NOMO-1 treated with DMSO at 0.1 percent for 48 hours (cell line): ENCODE measurements at regions not wholly inside any gene's neighbourhood (a gene's known extent, or its start where the extent isn't known, plus 50 kb on each side); places are given as distances from the start of the nearest gene placed in this dataset.

Source experiments
- DNase-seq: peaks from one replicate; lab custom pipeline; 2025; ENCODE audit not compliant: unreplicated experiment; lab: John Stamatoyannopoulos, UW

DNA sequence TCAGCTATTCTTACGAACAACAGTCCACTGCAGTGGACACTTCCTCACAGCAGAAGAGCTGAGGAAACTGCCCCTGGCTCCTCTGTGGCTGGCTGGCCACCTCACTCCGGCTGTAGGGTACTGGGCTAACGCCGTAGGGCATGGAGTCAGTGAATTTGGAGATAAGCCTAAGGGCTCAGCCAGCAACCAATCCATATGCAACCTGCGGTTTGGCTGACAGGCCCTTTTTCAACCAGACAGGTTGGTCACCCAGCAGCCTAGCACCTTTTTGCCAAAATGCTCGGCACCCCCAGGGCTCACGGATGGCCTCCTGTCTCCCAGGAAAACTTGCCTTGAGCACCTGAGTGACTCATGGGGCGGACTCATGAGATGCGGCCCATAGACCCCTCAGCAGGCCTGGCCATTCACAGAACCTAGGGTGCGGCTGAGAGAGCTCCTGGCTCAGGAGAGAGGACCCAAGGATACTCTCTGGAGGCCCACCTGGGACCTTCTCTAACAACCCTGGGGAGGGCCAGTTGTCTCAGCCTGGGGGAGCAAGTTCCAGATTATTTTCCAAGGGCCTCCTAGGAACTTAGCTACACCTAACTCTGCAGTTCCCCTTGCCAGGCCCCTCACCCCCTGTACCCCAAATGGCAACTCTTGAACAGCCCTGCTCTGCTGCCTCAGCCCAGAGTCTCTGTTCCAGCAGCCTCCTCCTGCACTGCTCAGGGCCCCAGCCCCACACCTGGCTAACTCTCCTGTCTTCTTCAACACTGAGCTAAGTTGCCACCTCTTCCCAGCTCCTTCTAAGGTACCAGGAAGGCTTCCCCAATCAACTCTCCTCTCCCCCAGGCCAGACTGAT is 252.1 kb downstream of the CYP26B1 start:
- no peak for DNase-seq

DNA sequence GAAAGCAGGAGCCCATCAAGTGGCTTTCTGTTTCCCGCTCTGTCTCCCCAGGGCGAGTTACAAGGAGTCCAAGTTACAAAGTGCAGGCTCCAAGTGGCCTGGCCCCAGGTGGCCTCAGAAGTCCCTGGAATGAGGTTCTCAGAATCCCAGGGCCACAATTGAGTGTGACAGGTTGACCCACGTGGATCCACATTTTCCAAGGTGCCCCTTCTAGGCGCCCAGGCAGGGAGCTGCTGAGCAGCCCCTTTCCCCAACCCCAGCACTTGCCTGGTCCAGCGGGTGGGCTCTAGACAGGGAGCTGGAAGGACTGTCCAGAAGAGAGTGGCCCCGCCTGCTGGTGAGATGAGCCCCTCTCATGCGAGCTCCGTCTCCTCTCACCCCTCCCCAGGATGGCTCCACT is 253.4 kb downstream of the CYP26B1 start:
- no peak for DNase-seq

DNA sequence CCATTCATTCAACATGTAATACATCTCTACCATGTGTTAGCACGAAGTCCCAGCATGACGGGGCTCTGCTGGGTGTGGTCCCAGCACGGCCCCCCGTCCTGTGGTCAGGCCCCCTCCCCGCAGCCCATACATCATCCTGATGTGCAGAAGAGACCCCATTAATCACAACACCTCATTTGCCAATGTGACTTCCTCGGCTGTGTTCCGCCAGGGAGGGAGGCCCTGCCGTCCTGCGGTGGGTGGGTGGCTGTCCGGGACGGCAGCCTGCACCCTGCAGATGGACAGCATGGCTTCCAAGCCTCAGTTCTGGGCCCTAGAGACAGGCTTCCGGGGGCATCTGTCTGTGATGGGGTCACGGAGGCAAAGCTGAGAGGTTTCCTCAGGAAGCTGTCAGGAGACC is 254.0 kb downstream of the CYP26B1 start:
- DNase-seq, result no peak

DNA sequence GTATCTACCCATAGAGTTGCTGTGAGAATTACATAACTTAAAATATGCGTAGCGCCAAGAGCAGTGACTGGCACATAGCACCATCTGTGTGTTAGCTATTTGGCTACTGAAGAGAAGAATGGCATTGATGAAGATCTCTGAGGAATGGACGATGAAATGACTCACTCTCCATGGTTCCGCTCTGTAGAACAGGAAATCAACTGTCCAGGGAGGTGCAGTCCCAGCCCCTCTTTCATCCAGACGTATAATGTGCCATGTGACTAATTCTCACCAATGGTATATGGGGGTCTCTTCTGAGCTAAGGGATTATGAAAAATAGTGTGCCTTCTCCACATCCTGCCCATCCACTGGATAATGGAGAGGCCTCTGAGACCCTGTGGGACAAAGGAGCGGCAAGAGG is 254.8 kb downstream of the CYP26B1 start:
- DNase-seq, result no peak

DNA sequence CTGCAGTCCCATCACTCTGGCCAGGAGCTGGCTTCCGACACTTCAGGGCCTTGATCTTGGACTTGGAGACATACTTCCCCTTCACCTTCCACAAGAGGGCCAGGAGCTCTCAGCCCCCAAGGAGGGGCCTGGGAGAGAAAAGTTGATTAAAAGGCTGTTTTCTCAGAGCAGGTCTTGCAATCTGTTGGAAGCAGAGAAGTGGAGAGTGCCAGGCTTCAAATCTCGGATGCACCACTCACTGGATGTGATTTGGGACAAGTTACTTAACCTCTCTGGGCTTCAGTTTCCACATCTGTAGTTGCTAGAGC is 255.3 kb downstream of the CYP26B1 start:
- no peak for DNase-seq

DNA sequence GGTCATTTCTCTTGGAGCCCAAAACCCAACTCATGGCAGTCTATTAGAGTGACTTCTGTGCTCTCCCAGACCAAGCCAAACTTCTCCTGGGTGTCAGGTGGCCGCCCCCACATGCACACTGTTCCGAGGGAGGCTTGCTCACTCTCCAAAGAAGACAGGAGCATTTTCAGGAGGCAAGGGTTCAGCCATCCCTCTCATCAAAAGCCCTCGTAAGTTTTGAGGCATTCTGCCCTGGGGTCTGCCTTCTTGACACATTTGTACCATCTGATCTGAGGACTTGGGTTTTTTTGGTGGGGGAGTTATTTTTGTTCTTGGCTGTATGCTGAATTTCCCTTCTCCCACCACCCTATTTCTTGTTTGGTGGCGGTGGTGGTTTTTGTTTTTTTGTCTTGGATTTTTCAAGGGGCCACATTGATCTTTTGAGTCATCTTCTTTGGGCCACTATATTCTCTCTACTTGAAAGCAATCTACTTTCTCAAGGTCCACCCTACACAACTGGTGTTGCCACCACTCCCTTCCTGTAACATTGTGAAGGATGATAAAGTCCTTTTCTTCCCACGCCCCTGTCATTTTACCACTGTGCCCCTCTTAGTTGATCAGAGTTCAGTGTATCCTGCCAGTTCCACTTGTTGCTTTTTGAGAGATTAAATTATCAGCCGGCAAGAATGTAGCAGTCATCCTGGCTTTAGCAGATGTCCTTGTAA is 255.8 kb downstream of the CYP26B1 start:
- DNase-seq, result no peak

DNA sequence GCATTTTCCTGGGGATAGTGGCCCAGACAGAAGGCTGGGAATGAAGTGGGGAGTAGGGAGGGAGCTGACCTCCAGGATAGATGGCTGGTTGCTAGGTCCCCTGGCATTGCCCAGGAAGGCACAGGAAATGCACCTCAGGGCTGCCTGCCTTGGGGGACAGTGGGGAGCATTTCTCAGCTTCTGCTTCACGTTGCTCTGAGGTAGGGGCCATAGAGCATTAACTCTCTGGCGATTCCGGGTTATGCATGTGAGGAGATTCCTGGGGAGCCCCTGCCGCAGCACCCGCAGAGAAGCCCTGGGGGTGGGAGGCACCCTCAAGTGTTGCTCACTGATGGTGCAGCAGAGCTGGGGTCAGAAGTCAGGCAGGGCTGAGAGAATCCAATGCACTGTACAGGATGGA is 256.5 kb downstream of the CYP26B1 start:
- DNase-seq, result no peak

DNA sequence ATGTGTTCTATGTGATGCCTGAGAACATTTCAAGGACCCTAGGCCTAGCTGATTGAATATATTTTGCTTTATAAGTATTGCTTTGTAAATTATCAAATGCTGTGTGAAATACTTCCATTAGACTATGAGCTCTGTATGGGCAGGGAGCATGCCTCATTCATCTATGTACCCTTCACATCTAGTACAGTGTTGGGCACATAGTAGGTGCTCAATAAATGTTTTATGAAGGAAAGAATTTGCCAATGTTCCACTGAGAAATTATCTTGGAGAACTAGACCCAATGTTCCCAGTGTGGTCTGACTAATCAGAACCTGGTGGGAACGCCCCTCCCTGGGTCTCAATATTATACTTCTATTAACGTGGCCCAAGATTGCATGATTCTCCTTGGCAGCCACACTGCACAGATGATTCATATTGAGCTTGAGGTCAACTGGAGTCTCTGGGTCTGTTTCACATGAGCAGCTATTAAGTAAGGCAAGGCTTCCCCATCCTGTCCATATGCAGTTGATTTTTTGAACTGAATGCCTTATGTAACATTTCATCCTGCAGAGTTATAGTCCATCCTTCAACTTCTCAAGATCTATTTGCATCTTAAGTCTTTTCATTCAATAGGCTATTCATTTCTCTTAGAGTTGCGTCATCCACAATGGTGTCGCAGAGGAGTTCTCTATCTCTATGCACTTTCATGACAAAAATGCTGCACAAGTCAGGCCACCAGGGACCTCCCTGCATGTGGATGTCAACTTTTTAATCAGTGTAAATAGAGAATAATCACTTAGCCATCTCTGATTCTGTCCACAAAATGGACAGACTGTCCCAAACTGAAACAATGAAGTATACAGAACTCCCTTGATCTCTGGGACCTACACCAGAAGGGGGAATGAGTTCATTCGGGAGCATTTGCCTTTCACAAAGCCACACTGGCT is 257.6 kb downstream of the CYP26B1 start:
- DNase-seq, result peak; percentile 56

DNA sequence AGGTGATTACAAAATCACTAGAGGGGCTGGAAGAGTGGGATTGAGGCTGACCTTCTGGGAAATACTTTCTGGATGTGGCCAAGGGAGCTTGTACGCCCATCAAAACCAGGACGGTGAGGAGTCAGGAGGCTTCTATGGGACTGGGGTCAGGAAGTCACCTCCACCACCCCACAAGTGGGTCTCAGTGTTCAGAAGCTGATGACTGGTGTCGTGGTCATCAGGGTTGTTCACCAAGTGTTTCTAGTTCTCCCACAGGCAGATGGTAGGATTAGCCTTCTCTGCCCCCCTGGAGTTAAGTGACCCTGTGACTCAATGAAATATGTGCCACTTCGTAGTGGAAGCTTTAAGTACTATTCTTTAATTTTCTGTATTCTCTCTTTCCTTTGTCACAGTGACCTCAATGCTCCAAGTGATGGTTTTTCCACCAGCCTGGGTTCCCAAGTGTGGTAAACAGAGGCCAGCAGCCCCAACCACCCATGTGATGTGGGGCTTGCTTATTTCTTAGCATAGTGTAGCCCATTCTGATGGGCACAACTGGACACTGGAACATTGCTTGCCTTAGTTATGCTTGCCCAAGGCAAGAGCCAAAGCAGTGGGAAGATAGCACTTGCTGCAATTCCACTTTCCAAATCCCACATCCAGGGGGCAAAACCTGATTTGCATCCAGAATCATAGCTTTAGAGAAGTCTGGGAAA is 258.8 kb downstream of the CYP26B1 start:
- DNase-seq, result no peak

DNA sequence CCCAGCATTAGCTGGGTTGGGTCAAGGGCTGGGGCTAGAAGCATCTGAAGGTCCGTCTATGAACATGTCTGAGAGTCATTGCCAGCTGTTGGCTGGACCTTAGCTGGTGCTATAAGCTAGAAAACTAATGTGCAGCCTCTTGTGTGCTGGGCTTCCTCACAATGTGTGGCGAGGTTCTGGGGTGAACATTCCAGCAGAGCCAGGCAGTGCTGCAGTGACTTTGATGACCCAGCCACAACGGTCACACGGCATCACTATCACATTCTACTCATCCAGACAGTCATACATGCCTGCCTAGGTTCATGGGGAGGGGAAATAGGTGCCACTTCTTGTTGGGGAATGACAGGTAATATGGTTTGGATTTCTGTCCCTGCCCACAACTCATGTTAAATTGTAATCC is 260.5 kb downstream of the CYP26B1 start:
- DNase-seq, result no peak

DNA sequence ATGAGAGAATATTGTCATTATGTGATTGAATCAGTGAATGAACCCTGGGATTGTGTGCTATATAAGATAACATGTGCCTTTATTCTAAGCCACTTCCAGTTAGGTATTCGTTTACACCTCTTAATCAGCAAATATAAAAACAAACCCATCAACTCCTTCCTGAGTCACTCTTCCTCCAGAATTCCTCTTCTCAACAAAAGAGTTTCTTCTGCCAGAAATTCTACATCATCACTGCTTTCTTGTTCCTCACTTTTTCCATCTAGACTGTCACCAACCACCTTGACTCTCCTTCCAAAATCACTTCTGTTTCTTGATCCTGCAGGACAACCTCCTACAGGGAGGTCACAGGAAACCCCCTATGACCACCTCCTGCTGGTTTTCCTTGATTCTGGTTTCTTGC is 261.4 kb downstream of the CYP26B1 start:
- DNase-seq, result no peak

DNA sequence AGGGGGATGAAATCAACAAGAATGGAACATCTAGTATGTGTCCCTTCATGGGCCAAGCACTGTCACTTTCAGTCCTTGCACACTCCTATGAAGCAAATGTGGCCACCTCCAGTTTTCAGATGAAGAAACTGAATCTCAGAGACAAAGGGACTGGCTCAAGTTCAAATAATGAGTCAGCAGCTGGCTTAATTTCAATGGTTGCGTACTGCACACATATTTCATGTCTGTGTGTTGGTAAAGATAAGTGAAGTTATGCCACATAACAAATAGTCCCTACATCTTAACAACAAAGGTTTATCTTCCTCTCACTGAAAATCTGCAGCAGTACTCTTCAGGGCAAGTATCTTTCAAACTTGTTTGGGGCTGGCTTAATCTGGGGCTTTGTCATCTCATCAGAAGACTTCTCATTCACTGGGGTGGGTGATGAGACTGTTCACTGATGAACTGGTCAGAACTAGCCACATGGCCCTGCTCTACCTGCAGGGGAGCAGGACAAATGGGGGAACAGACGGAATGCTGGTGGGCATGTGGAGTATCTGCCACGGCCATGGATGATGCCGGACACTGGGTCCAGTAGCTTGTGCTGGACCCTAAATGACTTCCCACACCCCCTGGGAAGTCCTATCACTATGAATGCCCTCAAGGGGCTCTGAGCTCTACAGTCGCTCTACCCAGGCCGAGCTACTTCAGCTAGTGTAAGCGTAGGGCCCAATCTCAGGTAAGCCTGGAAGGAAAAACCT is 263.2 kb downstream of the CYP26B1 start:
- no peak for DNase-seq

DNA sequence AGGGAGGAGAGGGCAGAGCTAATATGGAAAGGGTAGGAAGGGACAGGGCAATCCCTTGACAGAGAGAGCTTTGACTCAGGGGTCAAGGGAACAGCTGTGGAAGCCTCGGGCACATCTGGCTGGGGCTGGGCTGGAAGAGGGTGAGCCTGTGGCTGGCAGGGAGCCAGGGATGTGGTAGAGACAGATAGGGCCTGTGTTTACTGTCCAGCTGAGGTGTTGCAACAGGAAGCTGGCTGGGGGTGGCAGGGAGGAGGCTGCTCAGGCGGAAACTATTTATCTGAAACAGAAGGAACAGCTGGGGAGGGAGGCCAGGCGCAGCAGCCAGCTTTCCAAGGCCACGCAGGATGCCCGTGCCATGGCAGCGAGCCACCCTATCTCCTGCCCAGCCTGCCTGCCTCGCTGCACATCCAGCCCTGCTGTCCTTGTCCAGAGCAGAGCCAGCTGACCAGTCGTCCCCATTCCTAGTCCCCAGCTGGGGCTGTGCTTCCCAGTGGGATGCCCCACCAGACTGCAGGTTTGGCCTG is 264.7 kb downstream of the CYP26B1 start:
- peak; percentile 68 for DNase-seq

DNA sequence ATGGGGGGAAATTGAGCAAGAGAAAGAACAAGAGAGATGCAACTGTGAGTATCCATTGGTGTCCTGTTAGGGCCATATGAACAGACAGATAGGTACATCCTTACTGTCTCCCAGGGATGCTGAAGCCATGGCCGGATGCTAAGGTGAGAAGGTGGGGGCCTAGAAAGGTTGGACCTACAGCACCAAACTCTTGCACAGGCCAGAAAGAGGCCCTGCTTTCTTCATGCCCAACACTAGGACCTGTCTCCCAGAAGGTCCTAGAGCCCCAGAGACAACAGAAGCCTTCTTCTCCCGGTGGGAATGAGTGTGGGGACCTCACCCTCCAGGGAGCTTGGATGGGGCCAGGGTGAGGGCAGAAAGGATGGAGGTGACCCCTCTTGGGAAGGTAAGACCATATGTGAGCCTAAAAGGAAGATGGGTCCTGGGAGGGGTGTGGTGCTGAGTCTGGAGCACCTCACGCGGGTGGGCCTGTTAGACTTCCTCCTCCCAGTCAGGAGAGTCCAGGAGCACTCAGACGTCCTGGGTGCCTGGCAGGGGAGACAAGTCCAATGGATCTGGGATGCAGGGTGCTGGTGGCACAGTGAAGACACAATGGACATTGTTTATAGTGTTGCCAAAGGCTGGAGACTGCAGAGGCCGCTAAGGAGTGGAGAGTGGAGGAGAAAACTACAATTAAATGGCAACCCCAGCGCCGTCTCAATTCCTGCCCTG is 265.3 kb downstream of the CYP26B1 start:
- DNase-seq, result no peak

DNA sequence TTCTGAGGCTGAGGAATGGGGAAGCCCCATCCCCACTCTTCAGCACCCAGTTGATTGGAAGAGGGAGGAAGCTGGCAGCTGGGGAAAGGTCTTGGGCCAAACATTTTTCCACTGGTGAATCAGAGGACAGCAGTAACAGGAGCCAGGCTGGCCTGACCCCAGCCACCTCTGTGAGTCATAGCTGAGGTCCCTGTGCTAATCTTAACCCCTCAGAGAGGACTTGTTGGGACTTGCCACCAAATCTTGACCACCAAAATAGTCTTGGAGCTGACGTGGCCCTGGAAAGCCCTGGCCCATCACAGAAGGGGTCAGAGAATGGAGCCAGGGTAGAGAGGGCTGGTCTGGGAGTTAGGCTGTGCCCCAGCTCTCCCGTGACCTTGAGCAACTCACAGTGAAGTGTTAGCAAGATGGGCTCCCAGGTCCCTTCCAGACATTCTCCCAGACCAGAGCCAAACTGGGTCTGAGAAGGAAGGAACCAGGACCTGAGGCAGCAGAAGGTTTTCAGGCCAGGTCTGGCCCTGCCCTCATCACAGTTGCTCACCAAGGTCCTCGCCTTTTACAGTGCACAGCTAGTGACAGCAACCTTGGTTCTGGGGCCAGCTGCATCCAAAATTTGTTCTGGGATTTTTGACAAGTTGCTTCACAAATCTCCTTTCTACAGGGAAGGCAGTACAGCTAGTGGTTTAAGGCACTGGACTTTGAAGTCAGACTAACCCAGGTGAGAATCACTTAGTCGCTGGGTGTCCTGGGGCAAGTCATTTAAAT is 266.6 kb downstream of the CYP26B1 start:
- DNase-seq, result peak; percentile 9

DNA sequence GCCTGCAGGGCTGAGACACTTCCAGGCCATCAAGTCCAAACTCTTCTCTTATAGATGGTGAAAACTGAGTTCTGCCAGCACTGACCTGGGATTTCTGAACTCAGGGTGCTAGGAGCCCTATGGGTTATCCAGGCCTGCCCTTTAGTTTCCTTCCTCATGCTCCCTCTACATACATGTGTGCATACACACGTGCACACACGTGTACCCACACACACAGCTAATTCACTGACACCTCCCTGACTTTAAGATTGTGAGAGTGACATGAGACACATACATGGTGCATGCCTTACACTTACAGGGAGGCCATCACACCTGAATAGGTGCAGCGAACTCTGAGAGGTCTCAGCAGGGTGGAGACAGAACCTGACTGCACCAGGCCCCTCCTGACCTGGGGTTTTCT is 267.4 kb downstream of the CYP26B1 start:
- DNase-seq, result no peak

DNA sequence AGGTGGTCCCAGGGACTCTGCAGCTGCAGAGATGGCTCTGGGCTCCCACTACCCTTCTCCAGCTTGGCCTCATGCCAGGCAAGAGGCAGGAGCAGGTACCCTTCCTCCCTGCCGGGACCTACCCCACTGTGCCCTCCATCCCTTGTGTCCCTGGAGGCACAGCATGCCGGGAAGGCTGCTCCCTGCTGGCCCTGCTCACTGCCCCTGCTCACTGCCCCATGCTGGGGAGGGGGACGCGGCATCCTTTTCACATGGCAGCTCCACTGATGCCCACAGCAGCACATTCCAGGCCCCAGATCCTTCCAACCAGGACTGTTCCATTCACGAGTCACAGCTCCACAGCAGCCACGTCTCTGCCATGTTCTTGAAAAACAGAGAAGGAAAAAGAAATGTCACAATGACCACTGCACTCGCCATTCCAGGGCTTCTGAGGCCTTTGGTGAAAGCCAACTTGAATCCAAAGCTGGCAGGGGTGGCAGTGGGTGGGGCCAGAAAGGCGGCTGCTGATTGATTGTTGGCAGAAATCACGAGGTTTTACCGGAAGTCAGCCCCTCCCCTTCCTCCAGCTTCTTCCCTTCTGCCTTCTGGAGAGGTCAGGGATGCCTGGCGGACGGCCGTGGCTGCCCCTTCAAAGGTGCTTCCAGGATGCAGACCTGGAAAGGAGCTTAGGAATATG is 268.0 kb downstream of the CYP26B1 start:
- no peak for DNase-seq
